ENCODE measurements at regions not wholly inside any gene's neighbourhood (a gene's known extent, or its start where the extent isn't known, plus 50 kb on each side); places are given as distances from the start of the nearest gene placed in this dataset.

GRCh38 chr17:36839256-36839655 is 98.0 kb upstream of the LHX1 start:
- Histone ChIP-seq H3K9me3 (ENCODE audit: control insufficient read depth, insufficient read depth, low read depth, low read length) (no peaks in the 10 kb centered on the region), H3K27ac (ENCODE audit: extremely low read depth, low read depth, low read length) (no peak overlapping the region), H3K4me3 (ENCODE audit: low read depth, low read length) (no peak overlapping the region), H3K36me3 (ENCODE audit: control insufficient read depth in 2 of 2, insufficient read depth in 1 of 2, low read length in 2 of 2) (no peaks in the 10 kb centered on the region), H3K4me1 (ENCODE audit: control insufficient read depth, insufficient read depth, low read length) (peaks cover 6% of the 10 kb centered on the region; the same call in 1 of the 2 replicates)
- ChIA-PET POLR2A (no interaction called here), CTCF (no interaction called here)
- TF ChIP-seq RBAK (tag by site-specific recombination; IDR thresholded peaks at IDR 0.05) (no peak), ZNF777 (tag by site-specific recombination; IDR thresholded peaks at IDR 0.05; ENCODE audit: borderline replicate concordance) (no peak), KLF8 (tag by site-specific recombination; IDR thresholded peaks at IDR 0.05) (no peak), EGR2 (tag by site-specific recombination; IDR thresholded peaks at IDR 0.05; ENCODE audit: low read depth) (peak; percentile 33)

GRCh38 chr17:36840796-36841195 is 96.5 kb upstream of the LHX1 start:
- Histone ChIP-seq H3K4me3 (ENCODE audit: low read depth, low read length) (no peak overlapping the region), H3K9me3 (ENCODE audit: control insufficient read depth, insufficient read depth, low read depth, low read length) (no peaks in the 10 kb centered on the region), H3K36me3 (ENCODE audit: control insufficient read depth in 2 of 2, insufficient read depth in 1 of 2, low read length in 2 of 2) (no peaks in the 10 kb centered on the region), H3K27ac (ENCODE audit: extremely low read depth, low read depth, low read length) (no peak overlapping the region), H3K4me1 (ENCODE audit: control insufficient read depth, insufficient read depth, low read length) (peaks cover 6% of the 10 kb centered on the region; the same call in 1 of the 2 replicates)
- ChIA-PET POLR2A (no interaction called here), CTCF (interaction anchor here (0.9 to 1.1 kb wide), 2 partner anchors 9 to 207 kb away, joined by 3 to 4 read pairs; no protein-coding TSS in a partner anchor)
- TF ChIP-seq ZNF501 (tag by site-specific recombination; IDR thresholded peaks at IDR 0.05), result no peak
- peak; percentile 17 for TF ChIP-seq SETDB1 (IDR thresholded peaks at IDR 0.05; ENCODE audit: insufficient read length, low read length)
- TF ChIP-seq ZBTB7A (tag by site-specific recombination; IDR thresholded peaks at IDR 0.05; ENCODE audit: low read depth), result no peak

GRCh38 chr17:36842231-36842819 is 95.0 kb upstream of the LHX1 start:
- Histone ChIP-seq H3K36me3 (ENCODE audit: control insufficient read depth in 2 of 2, insufficient read depth in 1 of 2, low read length in 2 of 2) (no peaks in the 10 kb centered on the region), H3K4me3 (ENCODE audit: low read depth, low read length) (no peak overlapping the region), H3K27ac (ENCODE audit: extremely low read depth, low read depth, low read length) (no peak overlapping the region), H3K9me3 (ENCODE audit: control insufficient read depth, insufficient read depth, low read depth, low read length) (no peaks in the 10 kb centered on the region), H3K4me1 (ENCODE audit: control insufficient read depth, insufficient read depth, low read length) (peaks cover 4% of the 10 kb centered on the region; the same call in 1 of the 2 replicates)
- TF ChIP-seq ZBTB21 (tag by site-specific recombination; IDR thresholded peaks at IDR 0.05) (no peak), ZNF621 (tag by site-specific recombination; IDR thresholded peaks at IDR 0.05) (no peak), ZNF530 (tag by site-specific recombination; IDR thresholded peaks at IDR 0.05; ENCODE audit: low read depth) (no peak), ZNF843 (tag by site-specific recombination; IDR thresholded peaks at IDR 0.05) (no peak), ZBTB6 (tag by site-specific recombination; IDR thresholded peaks at IDR 0.05) (no peak)
- CTCF ChIA-PET, result interaction anchor here (1.3 kb wide), 1 partner anchor 12 kb away, joined by 4 read pairs; no protein-coding TSS in a partner anchor
- POLR2A ChIA-PET, result interaction anchor here (1.0 kb wide), 1 partner anchor 107 kb away, joined by 3 read pairs; no protein-coding TSS in a partner anchor

- H3K4me3 ChIP-seq (ENCODE audit: low read depth, low read length), result no peak overlapping the region
- H3K36me3 ChIP-seq (ENCODE audit: control insufficient read depth in 2 of 2, insufficient read depth in 1 of 2, low read length in 2 of 2), result no peaks in the 10 kb centered on the region
- H3K9me3 ChIP-seq (ENCODE audit: control insufficient read depth, insufficient read depth, low read depth, low read length), result no peaks in the 10 kb centered on the region
- no peaks in the 10 kb centered on the region for H3K4me1 ChIP-seq (ENCODE audit: control insufficient read depth, insufficient read depth, low read length)
- ChIA-PET CTCF (interaction anchor here (1.3 kb wide), 1 partner anchor 12 kb away, joined by 4 read pairs; no protein-coding TSS in a partner anchor), POLR2A (no interaction called here)
- H3K27ac ChIP-seq (ENCODE audit: extremely low read depth, low read depth, low read length), result no peak overlapping the region
- TF ChIP-seq ZFHX2 (tag by site-specific recombination; conservative IDR thresholded peaks at IDR 0.05), result peak; percentile 75
- TF ChIP-seq ZNF501 (tag by site-specific recombination; IDR thresholded peaks at IDR 0.05), result no peak
- TF ChIP-seq YY2 (tag by site-specific recombination; IDR thresholded peaks at IDR 0.05), result no peak
- TF ChIP-seq EGR2 (tag by site-specific recombination; IDR thresholded peaks at IDR 0.05; ENCODE audit: low read depth), result peak; percentile 78
Measured at GRCh38 chr17:36842963-36843558, 94.2 kb upstream of the LHX1 start.

All from HEK293 (cell line).